Mucosa of rectum (tissue), 2 donors: ENCODE measurements at regions not wholly inside any gene's neighbourhood (a gene's known extent, or its start where the extent isn't known, plus 50 kb on each side); places are given as distances from the start of the nearest gene placed in this dataset.

ENCODE experiments used
- H3K27ac ChIP-seq, 2 donors: one replicate each; pipeline ENCODE4 v1.7.0; 2013; ENCODE audit warnings: inconsistent platforms in 2 of 2, low read depth in 2 of 2, low read length in 2 of 2
- H3K27me3 ChIP-seq, 2 donors: one replicate each; pipeline ENCODE4 v1.7.0; 2013; ENCODE audit warnings: low read length in 2 of 2; ENCODE audit not compliant: control insufficient read depth in 2 of 2, insufficient read depth in 2 of 2
- H3K36me3 ChIP-seq, 2 donors: one replicate each; pipeline ENCODE4 v1.7.0; 2013; ENCODE audit warnings: low read length in 2 of 2; ENCODE audit not compliant: control insufficient read depth in 2 of 2, insufficient read depth in 2 of 2
- H3K4me1 ChIP-seq, 2 donors: one replicate each; pipeline ENCODE4 v1.7.0; 2013; ENCODE audit warnings: low read length in 2 of 2, mild to moderate bottlenecking in 1 of 2; ENCODE audit not compliant: control insufficient read depth in 2 of 2, insufficient read depth in 2 of 2
- H3K4me3 ChIP-seq, 2 donors: one replicate each; pipeline ENCODE4 v1.7.0; 2013; ENCODE audit warnings: low read length in 2 of 2
- H3K9ac ChIP-seq, 2 donors: one replicate each; pipeline ENCODE4 v1.7.0; 2013; ENCODE audit warnings: low read length in 2 of 2, low read depth in 1 of 2, mild to moderate bottlenecking in 1 of 2
- H3K9me3 ChIP-seq, 2 donors: one replicate each; pipeline ENCODE4 v1.7.0; 2013; ENCODE audit warnings: low read length in 2 of 2; ENCODE audit not compliant: control insufficient read depth in 2 of 2
- donor health status: healthy.
- donor health status: Normal muscosa, but diverticular disease.

GRCh38 chr6:11875325-11876109 lies 96.9 kb upstream of the ADTRP start:
- Histone ChIP-seq H3K4me3 (no peak overlapping the region), H3K27me3 (no peaks in the 10 kb centered on the region), H3K27ac (no peak overlapping the region), H3K36me3 (no peaks in the 10 kb centered on the region), H3K9me3 (no peaks in the 10 kb centered on the region), H3K4me1 (no peaks in the 10 kb centered on the region), H3K9ac (no peak overlapping the region)

DNA sequence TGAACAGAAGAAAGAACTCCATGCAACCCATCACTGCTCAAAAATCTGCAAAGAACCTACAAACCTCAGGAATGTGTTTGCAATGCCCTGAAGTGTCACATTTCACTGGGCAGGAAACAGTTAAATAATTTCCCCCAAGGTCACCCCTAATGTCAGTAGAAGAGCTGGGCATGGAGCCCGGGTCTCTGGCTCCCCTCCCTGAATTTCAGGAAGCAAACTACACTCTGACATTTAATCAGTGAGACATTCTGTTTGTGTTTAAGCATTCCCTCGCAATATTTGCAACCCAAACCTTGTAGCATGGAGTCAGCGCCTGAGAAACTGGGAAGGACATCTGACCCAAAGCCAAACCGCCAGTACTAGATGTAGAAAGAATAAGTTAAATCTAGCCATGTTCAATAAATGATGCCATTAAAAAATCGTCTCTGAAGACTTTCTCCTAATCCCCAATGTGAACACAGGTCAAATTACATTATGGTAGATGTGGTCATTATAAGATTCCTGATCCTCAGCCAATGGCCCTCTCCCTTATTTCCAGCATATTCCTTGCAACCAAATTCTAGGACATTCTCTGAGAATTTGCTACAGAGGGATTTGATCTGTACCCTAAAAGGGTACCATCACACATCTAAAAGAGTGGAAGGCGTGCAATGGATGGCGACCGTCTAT lies 91.2 kb upstream of the ADTRP start:
- H3K9me3 ChIP-seq: no peaks in the 10 kb centered on the region
- H3K4me1 ChIP-seq: no peaks in the 10 kb centered on the region
- no peaks in the 10 kb centered on the region for H3K36me3 ChIP-seq
- no peak overlapping the region for H3K9ac ChIP-seq
- no peak overlapping the region for H3K4me3 ChIP-seq
- H3K27me3 ChIP-seq: no peaks in the 10 kb centered on the region
- H3K27ac ChIP-seq: no peak overlapping the region

DNA sequence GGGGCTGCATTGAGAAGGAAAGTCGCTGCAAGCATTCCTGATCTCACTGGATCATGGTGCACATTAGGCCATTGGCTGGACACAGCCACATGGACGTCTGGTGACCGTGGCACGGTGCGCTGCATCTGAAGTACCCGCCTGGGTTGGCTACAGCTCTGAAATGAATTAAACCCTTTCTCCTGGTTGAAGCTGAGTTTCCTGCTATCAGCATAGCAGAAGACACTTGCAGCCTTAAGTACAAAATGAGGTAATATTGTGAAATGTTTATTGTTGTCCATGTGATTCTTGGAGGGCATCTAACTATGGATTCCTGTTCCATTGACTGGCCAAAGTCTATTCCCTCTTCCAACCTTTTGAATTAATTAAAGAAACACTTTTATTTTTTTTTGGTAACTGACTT lies 89.8 kb upstream of the ADTRP start:
- Histone ChIP-seq H3K4me3 (no peak overlapping the region), H3K9me3 (no peaks in the 10 kb centered on the region), H3K4me1 (no peaks in the 10 kb centered on the region), H3K27ac (no peak overlapping the region), H3K36me3 (no peaks in the 10 kb centered on the region), H3K9ac (no peak overlapping the region), H3K27me3 (no peaks in the 10 kb centered on the region)

- H3K9ac ChIP-seq: no peak overlapping the region
- no peak overlapping the region for H3K4me3 ChIP-seq
- H3K9me3 ChIP-seq: no peaks in the 10 kb centered on the region
- H3K27ac ChIP-seq: no peak overlapping the region
- H3K4me1 ChIP-seq: no peaks in the 10 kb centered on the region
- no peaks in the 10 kb centered on the region for H3K36me3 ChIP-seq
- H3K27me3 ChIP-seq: no peaks in the 10 kb centered on the region
Observed at GRCh38 chr6:11865680-11866300, 87.2 kb upstream of the ADTRP start.

DNA sequence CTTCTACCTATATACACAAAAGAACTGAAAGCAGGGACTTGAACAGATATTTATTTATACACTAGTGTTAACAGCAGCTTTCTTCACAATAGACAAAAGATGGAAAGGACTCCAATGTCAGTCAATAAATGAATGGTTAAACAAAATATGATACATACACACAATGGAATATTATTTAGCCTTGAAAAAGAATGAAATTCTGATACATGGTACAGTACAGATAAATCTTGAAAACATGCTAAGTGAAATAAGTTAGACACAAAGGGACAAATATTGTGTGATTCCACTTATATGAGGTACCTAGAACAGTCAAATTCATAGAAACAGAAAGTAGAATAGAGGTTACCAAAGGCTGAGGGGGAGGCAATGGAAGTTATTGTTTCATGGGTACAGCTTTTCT lies 79.8 kb upstream of the ADTRP start:
- H3K4me3 ChIP-seq: no peak overlapping the region
- H3K36me3 ChIP-seq: no peaks in the 10 kb centered on the region
- no peaks in the 10 kb centered on the region for H3K4me1 ChIP-seq
- H3K27me3 ChIP-seq: no peaks in the 10 kb centered on the region
- no peak overlapping the region for H3K9ac ChIP-seq
- H3K9me3 ChIP-seq: no peaks in the 10 kb centered on the region
- no peak overlapping the region for H3K27ac ChIP-seq

GRCh38 chr6:11855743-11856142 lies 77.1 kb upstream of the ADTRP start:
- no peaks in the 10 kb centered on the region for H3K27me3 ChIP-seq
- no peaks in the 10 kb centered on the region for H3K4me1 ChIP-seq
- no peaks in the 10 kb centered on the region for H3K9me3 ChIP-seq
- H3K27ac ChIP-seq: no peak overlapping the region
- no peaks in the 10 kb centered on the region for H3K36me3 ChIP-seq
- H3K4me3 ChIP-seq: no peak overlapping the region
- H3K9ac ChIP-seq: no peak overlapping the region

- H3K27me3 ChIP-seq: no peaks in the 10 kb centered on the region
- H3K9ac ChIP-seq: no peak overlapping the region
- H3K4me1 ChIP-seq: no peaks in the 10 kb centered on the region
- H3K4me3 ChIP-seq: no peak overlapping the region
- no peaks in the 10 kb centered on the region for H3K36me3 ChIP-seq
- H3K9me3 ChIP-seq: no peaks in the 10 kb centered on the region
- no peak overlapping the region for H3K27ac ChIP-seq
Observed at GRCh38 chr6:11854408-11855165, 76.0 kb upstream of the ADTRP start.

DNA sequence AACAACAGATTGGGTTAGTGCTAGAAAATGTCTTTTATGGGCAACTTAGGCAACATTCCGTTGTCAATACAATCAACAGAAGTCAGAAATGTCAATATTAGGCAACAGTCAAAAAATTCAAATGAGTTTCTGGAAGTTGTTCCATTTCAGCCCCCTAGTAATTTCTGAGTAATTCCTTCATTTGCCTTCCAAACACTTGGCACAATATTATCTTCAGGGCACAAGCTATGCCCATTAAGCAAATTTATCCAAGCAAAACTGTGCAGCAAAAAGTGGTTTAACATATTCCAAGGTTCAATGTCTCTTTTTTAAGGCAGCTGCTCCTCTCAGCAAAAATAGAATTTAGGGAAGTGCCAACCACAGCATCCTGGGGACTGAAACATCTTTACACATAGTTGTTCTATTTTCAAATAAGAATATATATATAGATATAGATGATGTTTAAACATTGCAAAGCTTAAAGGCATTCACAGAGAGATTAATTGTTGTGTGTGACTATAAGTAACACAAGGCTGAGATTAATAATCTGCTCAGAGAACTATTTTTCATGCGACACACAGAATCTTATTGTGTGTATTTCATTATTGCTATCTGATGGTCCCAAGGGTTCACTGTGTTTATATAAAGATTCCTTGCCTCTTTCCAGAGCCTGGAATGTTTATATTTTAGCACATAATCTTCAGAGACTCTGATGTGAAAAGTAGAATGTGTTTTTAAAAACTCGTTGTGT lies 75.2 kb upstream of the ADTRP start:
- no peaks in the 10 kb centered on the region for H3K27me3 ChIP-seq
- H3K4me3 ChIP-seq: no peak overlapping the region
- no peaks in the 10 kb centered on the region for H3K9me3 ChIP-seq
- H3K27ac ChIP-seq: no peak overlapping the region
- H3K36me3 ChIP-seq: no peaks in the 10 kb centered on the region
- no peak overlapping the region for H3K9ac ChIP-seq
- H3K4me1 ChIP-seq: no peaks in the 10 kb centered on the region

DNA sequence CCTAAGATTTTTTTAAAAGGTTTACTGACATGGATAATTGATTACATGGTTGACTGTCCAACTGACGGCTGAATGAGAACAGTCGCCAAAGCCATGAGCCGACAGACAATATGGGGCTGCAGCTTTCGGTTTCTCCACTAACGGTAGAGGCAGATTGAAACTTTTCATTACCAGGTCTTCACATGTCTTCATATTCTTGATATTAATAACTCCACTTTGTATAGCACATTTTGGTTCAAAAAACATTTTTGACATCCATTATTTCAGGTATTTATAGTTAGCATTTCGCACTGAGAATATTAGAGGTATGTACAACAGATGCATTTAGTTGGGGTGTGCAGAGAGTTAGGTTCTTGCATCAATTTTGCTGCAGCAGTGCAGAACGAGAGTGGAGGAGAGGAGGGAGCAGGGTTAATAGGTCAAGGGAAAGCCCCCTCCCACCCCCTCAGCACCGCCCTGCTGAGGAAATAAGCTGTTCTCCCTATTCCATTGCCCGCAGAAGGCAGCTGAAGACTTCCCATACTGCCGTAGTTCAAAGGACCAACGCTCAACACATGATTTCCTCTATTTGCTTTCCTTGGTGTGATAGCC lies 73.6 kb upstream of the ADTRP start:
- Histone ChIP-seq H3K4me3 (no peak overlapping the region), H3K9me3 (no peaks in the 10 kb centered on the region), H3K4me1 (no peaks in the 10 kb centered on the region), H3K27me3 (no peaks in the 10 kb centered on the region), H3K9ac (no peak overlapping the region), H3K27ac (no peak overlapping the region), H3K36me3 (no peaks in the 10 kb centered on the region)
